Iris pigment epithelial cell (primary cell): ENCODE measurements at regions not wholly inside any gene's neighbourhood (a gene's known extent, or its start where the extent isn't known, plus 50 kb on each side); places are given as distances from the start of the nearest gene placed in this dataset.

Source experiments
- DNase-seq: peaks from one replicate; pipeline ENCODE4 v3.0.0-alpha.2; 2011; ENCODE audit warnings: low read depth

DNA sequence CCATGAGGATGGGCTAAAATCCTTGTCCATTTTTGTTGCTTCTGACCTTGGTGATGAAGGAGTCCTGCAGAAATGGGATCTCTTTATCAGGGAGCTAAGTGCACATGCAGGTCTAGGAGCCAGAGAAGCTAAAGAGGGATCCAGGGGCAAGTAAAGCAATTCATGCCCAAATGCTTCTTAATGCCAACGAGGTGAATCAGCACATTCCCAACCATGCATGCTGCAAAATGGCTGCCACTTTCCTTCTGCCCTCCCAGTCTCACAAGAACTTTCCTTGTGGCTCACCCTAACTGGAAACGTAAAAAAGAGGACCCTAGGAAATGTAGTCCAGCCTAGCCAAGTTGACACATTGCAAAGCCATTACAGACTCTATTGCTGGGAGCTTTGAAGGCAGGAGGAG lies 298.4 kb downstream of the MAFB start:
- peak; percentile 3 for DNase-seq

DNA sequence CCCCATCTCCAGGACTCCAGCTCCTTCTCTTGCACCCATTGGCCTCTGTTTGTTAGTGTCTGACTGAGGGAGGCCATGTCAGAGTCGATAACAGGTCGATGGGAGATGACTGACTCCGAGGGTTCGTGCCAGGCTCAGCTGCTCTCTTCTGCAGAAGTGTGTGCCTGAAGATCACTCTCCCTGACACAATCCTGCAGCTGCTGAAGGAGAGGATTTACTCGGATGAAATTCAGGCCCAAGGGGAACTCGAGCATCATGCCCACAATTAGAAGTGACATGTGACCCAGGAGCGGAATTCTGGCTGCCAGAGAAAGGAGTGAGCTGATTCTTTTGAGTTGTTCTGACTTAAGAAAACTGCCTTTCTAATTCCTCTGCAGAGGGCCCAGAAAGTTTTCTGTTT lies 318.2 kb downstream of the MAFB start:
- no peak for DNase-seq

DNA sequence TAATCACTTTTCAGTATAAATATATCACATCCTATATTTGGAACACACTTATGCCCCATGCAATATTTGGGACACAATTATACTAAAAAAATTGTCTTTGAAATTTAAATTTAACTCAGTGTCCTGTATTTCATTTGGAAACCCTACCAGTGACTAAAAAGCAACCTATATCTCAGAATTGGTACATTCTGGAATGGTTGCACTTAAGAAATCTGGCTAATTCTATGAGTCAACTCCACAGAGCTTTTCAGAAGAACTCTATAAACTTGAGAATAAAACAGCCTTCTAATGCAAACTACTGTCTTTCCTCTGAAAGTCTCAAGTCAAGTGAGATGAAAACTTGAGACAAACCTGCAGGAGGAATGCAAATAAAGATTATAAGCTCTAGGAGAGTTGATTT lies 320.2 kb downstream of the MAFB start:
- DNase-seq: no peak

GRCh38 chr20:40361916-40362315 lies 327.1 kb downstream of the MAFB start:
- no peak for DNase-seq

GRCh38 chr20:40359131-40359912 lies 329.7 kb downstream of the MAFB start:
- DNase-seq: no peak

DNA sequence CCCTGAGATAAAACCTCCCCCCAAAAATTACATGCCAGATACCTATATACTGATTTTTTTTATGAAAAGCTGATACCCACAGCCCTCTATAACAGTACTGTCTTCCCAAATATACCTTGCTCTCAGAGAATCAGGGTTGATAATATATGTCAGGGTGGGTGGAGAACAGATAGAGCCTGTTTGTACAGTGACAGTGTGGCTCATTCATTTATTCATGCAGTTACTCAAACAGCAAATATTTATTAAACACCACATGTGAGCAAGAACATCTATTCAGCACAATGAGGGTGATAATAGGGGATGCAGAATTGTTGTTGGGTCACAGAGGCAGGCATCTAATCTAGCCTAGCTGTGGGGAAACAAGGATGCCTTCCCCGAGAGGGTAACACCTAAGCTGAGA lies 334.2 kb downstream of the MAFB start:
- no peak for DNase-seq

DNA sequence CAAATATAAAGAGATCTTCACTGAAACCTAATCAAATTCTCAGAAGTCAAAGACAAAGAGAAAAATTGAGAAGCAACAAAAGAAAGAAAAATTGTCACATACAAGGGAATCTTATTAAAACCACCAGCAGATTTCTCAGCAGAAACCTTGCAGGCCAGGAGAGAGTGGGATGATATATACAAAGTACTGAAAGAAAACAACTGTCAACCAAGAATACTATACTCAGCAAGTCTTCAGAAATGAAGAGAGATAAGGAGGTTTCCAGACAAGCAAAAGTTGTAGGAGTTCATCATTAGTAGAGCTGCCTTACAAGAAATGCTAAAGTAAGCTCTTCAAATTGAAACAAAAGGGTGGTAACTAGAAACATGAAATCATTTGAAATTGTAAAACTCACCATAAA lies 345.6 kb downstream of the MAFB start:
- DNase-seq: no peak

DNA sequence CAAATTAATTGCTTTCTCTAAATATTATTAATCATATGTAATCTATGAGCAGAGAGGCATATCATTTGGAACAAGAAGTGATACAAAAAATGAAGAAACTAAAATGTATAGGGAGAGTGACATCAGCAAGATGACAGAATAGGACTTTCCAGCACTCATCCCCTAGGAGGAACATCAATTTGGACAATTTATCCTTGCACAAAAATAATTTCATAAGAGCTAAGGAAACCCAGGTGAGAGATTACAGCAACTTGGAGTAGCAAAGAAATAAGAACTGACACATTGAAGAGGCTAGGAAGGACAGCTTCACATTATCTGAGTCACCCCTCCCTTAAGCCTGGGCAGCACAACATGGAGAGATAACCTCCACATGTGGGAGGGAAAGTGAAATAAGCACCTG lies 347.5 kb downstream of the MAFB start:
- no peak for DNase-seq

DNA sequence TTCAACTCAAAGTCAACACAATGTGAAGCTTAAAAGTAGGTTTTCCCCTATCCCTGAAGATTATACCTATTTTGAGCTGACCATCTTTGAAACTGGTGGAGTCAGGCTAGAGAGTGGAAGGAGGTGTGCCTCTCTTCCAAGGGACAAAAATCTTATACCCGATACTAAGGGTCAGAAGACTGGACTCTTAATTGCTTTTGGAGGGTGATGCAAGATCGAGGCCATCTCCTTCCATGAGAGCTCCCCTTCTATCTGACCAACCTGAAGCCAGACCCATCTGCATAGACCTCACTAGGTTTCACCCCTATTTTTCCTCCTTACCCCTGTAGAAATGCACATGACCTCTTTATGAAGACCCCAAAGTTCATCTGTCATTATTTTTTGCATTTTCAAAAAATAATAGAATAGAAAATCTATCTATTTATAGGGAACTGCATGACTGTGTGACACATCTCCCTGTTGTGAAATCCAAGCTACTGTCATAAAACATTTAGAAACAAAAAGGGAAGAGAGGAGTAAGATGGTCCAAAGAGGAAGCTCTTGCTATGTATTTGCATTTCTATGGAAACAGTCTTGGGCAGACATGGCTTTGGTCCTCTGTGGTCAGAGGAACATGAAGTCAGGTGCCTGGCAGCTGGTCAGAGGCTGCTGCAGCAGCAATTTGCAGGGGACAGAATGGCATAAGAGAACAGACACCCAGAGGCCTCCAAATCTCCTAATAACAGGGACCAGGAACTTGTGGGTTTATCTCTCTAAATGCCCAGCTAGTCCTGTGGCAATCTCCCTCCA lies 349.2 kb downstream of the MAFB start:
- DNase-seq: no peak

- DNase-seq: no peak
Measured at GRCh38 chr20:40336533-40336932, 352.5 kb downstream of the MAFB start.

- no peak for DNase-seq
Measured at GRCh38 chr20:40335901-40336351, 353.1 kb downstream of the MAFB start.

DNA sequence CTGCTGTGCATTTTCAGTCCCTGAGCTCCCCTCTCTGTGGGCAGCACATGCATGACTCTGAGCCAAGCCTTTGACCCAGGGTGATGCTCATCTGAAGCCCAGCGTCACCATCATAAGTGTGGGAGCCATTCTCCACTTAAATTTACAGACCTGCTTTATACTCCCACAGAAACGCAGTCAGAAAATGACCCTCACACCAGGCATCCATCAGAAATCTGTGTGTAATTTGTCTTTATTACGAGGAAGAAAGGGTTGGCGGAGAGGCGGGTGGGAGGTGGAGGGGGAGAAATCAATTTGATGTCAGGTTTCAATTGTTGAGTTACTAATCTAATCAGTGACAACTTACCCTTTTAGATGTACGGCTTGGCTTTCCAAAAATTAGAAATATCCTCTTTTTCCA lies 353.6 kb downstream of the MAFB start:
- DNase-seq: no peak

GRCh38 chr20:40333591-40333990 lies 355.4 kb downstream of the MAFB start:
- no peak for DNase-seq

DNA sequence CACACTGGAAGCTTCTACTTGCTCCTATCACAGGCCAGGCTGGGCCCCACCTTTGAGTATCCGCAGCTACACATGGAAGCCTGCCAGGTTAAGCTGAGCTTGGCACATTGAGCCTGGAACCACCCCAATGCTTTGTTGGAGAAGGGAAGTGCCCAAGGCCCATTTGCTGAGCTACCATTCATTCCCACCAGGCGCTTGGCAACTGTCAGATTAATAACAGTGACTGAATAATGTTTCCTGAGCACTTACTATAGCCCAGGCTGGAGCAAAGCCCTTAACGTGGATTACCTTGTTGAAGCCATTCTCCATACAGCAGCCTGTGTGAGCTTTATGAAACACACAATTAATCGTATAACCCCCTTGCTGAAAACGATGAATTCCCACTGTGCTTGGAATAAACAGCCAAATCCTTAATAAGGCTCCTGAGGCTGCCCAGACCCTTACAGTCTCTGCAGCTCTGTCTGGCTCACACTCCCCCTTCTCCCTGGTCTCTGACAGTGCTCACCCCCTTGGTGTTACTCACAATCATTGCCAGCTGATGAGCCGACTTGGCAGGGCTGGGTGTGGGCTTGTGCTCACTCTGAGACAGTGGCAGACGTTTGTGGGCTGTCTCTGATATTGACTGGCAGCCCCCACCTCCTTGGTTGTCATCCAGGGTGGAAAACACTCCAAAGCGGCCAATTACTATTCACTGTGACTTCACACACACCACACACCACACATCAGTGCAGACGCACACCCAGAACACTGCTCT lies 357.1 kb downstream of the MAFB start:
- DNase-seq: no peak

DNA sequence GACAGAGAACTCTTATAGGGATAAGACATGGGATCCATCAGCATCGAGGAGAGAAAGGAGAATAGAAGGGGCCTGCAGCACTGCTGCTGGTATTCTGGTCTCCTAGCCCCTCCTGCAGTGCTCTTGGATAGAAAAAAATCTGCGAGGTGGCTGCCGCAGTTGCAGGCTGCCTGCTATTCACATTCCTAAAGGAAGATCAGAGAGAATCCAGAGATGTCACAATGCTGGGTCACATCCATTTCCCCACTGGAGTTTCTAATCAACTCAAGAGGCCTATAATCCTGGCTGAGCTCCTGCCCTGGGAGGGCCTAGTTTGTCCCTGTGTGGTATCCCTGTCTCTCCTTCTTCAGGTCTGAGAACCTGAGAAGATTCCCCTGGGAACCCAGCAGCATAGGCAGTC lies 357.8 kb downstream of the MAFB start:
- no peak for DNase-seq

DNA sequence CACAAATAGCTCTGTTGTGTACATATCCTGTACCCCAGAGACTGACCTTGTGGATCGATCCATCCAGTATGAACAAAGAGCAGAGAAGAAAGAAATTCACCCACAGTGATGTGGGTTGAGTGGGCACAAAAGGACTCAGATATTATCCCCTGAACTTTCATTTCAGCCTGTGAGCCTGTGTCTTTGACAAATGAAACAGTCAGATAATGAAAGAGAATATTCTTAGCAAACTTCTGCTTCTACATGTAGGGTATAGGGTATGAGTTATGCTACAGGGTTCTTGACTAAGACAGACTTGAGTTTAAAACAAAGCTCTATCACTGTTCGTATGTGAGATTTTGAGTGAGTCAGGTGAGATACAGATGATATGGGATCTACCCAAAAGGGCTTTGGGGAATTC lies 359.7 kb downstream of the MAFB start:
- no peak for DNase-seq

DNA sequence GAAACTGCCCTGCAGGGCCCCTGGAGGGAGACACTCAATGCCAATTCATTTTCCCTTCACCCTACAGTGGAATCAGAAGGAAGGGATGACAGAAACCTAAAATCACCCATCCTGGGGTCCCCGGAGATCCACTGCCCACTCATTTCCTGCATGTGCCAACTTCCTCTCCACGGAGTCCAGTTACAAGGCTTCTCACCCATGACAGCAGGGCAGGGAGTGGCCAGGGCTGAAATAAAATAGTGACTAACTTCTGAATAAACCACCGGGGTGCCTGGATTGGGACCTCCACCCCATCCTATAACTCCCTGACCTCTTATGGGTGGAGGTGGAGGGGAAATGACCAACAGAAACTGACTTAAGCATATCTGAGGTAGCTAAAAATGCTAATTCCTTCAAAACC lies 362.3 kb downstream of the MAFB start:
- DNase-seq: no peak

DNA sequence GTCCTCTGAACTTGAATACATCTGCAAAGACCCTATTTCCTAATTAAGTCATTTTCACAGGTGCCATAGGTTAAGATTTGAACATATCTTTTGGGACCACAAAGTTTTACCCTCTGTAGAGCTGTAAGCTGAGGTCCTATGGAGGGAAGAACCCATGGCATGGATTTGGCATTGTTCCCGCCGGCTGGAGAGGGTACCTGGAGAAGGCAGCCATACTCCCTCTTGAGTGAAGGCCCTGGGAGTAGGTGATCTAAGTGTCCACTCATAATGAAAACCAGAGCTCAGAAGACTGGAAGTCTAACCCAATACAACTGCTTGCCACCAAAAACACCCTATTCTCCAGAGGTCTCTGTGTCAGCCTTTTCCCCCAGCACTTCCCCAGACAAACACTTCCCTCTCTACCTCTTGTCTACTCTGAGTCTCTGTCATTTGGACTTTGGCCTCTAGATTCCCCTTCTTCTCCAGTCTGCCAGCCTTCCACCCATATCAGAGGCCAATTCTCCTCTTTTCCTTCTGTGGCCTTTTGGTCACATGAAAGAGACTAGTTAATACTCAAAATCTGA lies 363.9 kb downstream of the MAFB start:
- no peak for DNase-seq

GRCh38 chr20:40323361-40323794 lies 365.7 kb downstream of the MAFB start:
- DNase-seq: peak; percentile 1

GRCh38 chr20:40322941-40323340 lies 366.1 kb downstream of the MAFB start:
- no peak for DNase-seq

- DNase-seq: no peak
Measured at GRCh38 chr20:40320517-40321011, 368.5 kb downstream of the MAFB start.
